ENCODE measurements at regions not wholly inside any gene's neighbourhood (a gene's known extent, or its start where the extent isn't known, plus 50 kb on each side); places are given as distances from the start of the nearest gene placed in this dataset.
"Not testable (repeated sequence)": the region's sequence is repeated elsewhere in the genome, so short reads cannot be mapped to it uniquely, and the experiment has no call there.

DNA sequence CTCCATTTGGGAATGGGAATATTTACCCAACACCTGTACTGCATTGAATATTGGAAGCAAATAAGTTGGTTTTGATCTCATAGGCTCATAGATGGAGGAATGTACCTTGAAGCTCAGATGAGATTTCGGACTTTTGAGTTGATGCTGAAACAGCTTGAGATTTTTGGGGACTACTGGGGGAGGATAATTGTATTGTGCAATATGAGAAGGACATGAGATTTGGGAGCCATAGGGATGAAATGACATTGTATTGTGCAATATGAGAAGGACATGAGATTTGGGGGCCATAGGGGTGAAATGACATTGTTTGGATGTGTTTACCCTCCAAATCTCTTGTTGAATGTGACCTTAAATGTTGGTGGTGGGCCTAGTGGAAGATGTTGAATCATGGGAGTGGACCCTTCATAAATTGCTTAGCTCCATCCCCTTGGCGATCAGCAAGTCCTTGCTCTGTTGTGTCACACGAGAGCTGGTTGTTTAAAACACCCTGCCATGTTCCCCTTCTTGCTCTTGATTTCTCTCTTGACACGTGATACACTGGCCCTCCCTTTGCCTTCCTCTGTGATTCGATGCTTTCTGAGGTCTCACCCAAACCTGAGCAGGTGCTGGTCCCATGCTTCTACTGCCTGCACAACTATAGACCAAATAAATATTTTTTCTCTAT is 4464.8 kb upstream of the OR11H1 start:
- not testable (repeated sequence) for H3K4me1 Mint-ChIP-seq; H3K36me3 Mint-ChIP-seq (ENCODE audit: low read depth); H3K4me3 Mint-ChIP-seq; H3K27me3 Mint-ChIP-seq (ENCODE audit: low read depth); H3K27ac Mint-ChIP-seq
- H3K9me3 Mint-ChIP-seq = peaks cover 65% of the 10 kb centered on the region

DNA sequence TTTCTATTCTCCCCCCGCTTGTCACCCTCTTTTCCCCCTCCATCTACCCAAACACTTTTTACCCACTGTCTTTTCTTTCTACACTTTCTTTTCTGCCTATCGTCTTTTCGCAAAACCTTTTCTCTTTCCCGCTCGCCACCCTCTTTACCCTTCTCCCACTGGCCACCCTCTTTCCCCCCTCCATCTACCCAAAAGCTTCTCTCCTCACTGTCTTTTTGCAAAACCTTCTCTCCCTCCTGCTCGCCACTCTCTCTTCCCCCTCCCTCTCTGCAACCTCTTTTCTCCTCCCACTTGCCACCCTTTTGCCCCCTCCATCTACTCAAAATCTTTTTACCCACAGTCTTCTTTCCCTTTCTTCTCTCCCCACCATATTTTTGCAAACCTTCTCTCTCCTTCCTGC is 4462.8 kb upstream of the OR11H1 start:
- H3K27me3 Mint-ChIP-seq (ENCODE audit: low read depth); H3K4me1 Mint-ChIP-seq; H3K4me3 Mint-ChIP-seq; H3K36me3 Mint-ChIP-seq (ENCODE audit: low read depth); H3K27ac Mint-ChIP-seq: not testable (repeated sequence)
- H3K9me3 Mint-ChIP-seq = peaks cover 66% of the 10 kb centered on the region

DNA sequence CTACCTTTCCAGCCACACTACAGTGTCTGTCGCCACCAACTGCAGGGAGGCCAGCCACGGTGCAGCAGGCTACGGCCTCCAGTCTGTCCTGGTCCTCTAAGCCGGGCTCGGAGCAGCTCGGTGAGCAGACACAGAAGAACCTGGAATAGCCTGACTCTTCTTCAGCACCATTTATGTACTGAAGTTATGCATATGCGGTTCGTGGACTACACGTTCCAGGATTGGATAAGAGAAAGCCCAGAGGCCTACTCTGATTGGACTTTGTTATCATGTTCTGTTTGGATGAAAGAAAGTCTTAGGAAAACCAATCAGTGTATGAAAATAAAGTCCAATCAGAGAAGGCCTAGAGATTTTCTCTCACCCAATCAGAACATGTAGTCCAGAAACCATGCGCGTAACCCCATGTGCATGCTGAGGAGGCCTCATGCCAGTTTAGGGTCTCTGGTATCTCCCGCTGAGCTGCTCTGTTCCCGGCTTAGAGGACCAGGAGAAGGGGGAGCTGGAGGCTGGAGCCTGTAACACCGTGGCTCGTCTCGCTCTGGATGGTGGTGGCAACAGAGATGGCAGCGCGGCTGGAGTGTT is 4462.0 kb upstream of the OR11H1 start:
- H3K27me3 Mint-ChIP-seq (ENCODE audit: low read depth); H3K27ac Mint-ChIP-seq; H3K4me1 Mint-ChIP-seq; H3K36me3 Mint-ChIP-seq (ENCODE audit: low read depth); H3K4me3 Mint-ChIP-seq: not testable (repeated sequence)
- H3K9me3 Mint-ChIP-seq = peaks cover 64% of the 10 kb centered on the region

DNA sequence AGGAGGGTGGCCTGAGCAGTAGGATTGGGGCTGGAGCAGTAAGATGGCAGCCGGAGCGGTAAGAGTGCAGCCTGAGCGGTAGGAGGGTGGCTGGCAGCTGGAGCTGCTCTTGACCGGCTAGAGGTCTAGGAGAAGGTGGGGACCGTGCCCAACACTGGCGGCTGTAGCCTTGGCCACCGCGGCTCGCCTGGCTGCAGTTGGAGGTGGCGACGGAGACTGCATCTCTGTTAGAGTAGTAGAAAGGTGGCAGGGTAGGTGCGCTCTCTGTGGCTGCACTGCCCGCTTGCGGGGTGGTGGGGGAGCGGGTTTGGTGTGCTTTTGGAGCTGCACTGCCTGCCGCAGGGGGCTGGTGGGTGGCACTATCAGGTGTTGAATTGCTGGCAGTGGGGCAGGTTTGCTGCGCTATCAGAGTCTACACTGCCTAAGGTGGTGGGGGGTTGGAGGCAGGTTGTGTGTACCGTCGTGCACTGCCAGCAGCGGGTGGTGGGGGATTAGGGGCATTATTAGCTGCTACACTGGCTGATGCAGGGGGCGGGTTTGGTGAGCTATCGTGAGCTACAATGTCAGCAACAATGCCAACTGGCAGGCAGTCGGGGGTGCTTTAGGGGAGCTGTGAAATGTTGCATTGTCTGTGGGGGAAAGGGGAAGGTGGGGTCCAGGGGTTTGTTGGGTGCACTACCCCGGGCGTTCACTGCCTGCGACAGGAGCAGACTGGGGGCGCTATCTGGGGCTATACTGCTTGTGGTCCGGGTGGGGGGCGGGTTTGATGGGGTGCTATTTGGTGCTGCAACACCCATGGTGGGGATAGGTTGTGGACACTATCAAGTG is 4461.3 kb upstream of the OR11H1 start:
- H3K27me3 Mint-ChIP-seq (ENCODE audit: low read depth) = no peaks in the 10 kb centered on the region
- peaks cover 61% of the 10 kb centered on the region for H3K9me3 Mint-ChIP-seq
- TF ChIP-seq, protein P1, sequence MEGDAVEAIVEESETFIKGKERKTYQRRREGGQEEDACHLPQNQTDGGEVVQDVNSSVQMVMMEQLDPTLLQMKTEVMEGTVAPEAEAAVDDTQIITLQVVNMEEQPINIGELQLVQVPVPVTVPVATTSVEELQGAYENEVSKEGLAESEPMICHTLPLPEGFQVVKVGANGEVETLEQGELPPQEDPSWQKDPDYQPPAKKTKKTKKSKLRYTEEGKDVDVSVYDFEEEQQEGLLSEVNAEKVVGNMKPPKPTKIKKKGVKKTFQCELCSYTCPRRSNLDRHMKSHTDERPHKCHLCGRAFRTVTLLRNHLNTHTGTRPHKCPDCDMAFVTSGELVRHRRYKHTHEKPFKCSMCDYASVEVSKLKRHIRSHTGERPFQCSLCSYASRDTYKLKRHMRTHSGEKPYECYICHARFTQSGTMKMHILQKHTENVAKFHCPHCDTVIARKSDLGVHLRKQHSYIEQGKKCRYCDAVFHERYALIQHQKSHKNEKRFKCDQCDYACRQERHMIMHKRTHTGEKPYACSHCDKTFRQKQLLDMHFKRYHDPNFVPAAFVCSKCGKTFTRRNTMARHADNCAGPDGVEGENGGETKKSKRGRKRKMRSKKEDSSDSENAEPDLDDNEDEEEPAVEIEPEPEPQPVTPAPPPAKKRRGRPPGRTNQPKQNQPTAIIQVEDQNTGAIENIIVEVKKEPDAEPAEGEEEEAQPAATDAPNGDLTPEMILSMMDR (IDR thresholded peaks at IDR 0.05; ENCODE audit: unreplicated experiment in 3 of 3) = no peak
- no peak overlapping the region for H3K4me3 Mint-ChIP-seq
- H3K36me3 Mint-ChIP-seq (ENCODE audit: low read depth) = peaks cover 8% of the 10 kb centered on the region
- H3K4me1 Mint-ChIP-seq = no peaks in the 10 kb centered on the region
- H3K27ac Mint-ChIP-seq = no peak overlapping the region

DNA sequence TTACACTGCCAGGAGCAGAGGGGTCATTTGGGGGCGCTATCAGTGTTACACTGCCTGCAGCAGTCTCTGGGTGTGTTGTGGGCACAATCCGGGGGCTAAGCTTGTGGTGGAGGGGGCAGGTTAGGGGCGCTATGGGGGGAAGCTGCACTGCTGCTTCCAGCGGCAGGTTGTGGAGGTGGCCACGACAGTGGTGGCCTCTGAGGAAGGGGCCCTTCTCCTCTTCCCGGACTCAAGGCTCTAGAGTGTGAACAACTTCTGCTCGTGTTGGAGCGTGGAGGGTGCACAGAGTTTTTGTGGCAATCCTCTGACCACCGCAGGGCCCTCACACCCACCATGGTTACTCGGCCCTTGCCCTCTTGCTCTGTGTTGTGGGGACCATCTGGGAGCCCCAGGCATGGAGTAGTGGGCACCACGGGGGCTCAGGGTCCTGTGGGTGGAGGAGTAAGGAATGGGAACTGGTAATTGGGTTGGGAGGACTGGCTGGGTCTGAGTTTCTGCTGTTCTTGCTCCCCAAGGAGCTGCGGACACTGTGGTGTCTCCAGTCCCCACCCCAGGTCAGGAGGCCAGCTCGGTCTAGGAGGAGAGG is 4460.6 kb upstream of the OR11H1 start:
- not testable (repeated sequence) for H3K27ac Mint-ChIP-seq; H3K36me3 Mint-ChIP-seq (ENCODE audit: low read depth); H3K4me3 Mint-ChIP-seq; H3K4me1 Mint-ChIP-seq; H3K27me3 Mint-ChIP-seq (ENCODE audit: low read depth)
- H3K9me3 Mint-ChIP-seq = peaks cover 56% of the 10 kb centered on the region

DNA sequence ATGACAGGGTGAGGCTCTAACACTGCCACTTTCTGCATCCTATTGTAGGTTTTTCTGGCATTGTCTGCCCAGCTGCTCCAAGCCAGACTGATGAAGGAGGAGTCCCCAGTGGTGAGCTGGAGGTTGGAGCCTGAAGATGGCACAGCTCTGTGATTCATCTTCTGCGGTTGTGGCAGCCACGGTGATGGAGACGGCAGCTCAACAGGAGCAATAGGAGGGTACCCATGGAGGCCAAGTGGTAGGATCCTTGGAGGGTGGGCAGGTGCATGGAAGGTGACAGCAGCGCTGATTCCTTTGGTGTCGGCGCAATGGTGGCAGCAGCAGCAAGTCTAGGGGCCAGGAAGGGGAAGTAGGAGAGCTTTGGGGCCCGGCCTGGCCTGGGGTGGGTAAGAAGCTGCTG is 4460.1 kb upstream of the OR11H1 start:
- H3K4me3 Mint-ChIP-seq; H3K36me3 Mint-ChIP-seq (ENCODE audit: low read depth); H3K27ac Mint-ChIP-seq; H3K27me3 Mint-ChIP-seq (ENCODE audit: low read depth); H3K4me1 Mint-ChIP-seq: not testable (repeated sequence)
- H3K9me3 Mint-ChIP-seq = peaks cover 52% of the 10 kb centered on the region

DNA sequence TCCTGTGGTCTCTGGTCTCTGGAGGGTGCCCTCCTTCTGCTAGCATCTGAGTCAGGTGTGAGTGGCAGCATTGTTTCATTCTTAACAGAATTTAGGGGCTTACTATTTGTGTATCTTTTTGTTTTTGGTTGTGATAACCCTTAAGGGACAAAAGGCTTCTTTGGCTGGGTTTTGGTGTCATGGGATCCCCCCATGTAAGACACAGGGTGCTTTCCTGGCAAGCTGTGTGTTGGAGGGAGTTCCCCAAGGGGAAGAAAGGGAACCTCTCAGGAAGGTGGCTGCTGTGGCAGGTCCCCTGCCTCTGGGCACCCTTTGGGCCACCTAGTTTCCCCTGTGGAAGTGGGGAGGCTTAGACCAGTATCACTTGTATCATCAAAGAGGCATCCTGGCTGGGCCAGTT is 4459.6 kb upstream of the OR11H1 start:
- not testable (repeated sequence) for H3K4me3 Mint-ChIP-seq; H3K4me1 Mint-ChIP-seq; H3K36me3 Mint-ChIP-seq (ENCODE audit: low read depth); H3K27ac Mint-ChIP-seq; H3K27me3 Mint-ChIP-seq (ENCODE audit: low read depth)
- peaks cover 48% of the 10 kb centered on the region for H3K9me3 Mint-ChIP-seq

Measured in nephron (organoid).